ENCODE measurements at regions not wholly inside any gene's neighbourhood (a gene's known extent, or its start where the extent isn't known, plus 50 kb on each side); places are given as distances from the start of the nearest gene placed in this dataset.

- no peak overlapping the region for H3K27ac ChIP-seq
- no peaks in the 10 kb centered on the region for H3K27me3 ChIP-seq
- H3K9me3 ChIP-seq, result no peaks in the 10 kb centered on the region
- H3K4me1 ChIP-seq, result no peaks in the 10 kb centered on the region
- no peaks in the 10 kb centered on the region for H3K36me3 ChIP-seq
- H3K4me3 ChIP-seq, result no peak overlapping the region
- no peak for DNase-seq (ENCODE audit: low spot score in 2 of 2)
- no peak for TF ChIP-seq EP300 (IDR thresholded peaks at IDR 0.05)
- TF ChIP-seq, protein P1, sequence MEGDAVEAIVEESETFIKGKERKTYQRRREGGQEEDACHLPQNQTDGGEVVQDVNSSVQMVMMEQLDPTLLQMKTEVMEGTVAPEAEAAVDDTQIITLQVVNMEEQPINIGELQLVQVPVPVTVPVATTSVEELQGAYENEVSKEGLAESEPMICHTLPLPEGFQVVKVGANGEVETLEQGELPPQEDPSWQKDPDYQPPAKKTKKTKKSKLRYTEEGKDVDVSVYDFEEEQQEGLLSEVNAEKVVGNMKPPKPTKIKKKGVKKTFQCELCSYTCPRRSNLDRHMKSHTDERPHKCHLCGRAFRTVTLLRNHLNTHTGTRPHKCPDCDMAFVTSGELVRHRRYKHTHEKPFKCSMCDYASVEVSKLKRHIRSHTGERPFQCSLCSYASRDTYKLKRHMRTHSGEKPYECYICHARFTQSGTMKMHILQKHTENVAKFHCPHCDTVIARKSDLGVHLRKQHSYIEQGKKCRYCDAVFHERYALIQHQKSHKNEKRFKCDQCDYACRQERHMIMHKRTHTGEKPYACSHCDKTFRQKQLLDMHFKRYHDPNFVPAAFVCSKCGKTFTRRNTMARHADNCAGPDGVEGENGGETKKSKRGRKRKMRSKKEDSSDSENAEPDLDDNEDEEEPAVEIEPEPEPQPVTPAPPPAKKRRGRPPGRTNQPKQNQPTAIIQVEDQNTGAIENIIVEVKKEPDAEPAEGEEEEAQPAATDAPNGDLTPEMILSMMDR (IDR thresholded peaks at IDR 0.05), result no peak
- no peak for TF ChIP-seq POLR2AphosphoS5 (IDR thresholded peaks at IDR 0.05)
- no peak for TF ChIP-seq POLR2A (IDR thresholded peaks at IDR 0.05)
Observed at GRCh38 chr2:38489846-38490245, 112.8 kb upstream of the ATL2 start.

DNA sequence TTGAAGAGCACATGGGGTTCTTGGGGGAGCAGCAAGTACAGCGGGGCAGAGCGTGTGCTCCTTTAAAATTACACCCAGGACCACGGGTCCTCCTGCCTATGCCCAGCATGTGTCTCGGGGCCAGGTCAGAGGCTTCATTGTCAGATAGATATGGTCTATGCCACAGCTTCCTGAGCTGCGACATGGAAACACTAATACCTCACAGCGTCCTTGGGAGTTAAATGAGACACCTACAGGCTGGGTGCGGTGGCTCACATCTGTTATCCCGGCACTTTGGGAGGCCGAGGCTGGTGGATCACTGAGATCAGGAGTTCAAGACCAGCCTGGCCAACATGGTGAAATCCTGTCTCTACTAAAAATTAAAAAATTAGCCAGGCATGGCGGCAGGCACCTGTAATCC lies 110.8 kb upstream of the ATL2 start:
- H3K4me3 ChIP-seq, result no peak overlapping the region
- WGBS, result 88% methylated on average over 8 of the region's 10 CpGs
- no peaks in the 10 kb centered on the region for H3K36me3 ChIP-seq
- H3K27ac ChIP-seq, result no peak overlapping the region
- H3K9me3 ChIP-seq, result no peaks in the 10 kb centered on the region
- no peaks in the 10 kb centered on the region for H3K4me1 ChIP-seq
- no peak for DNase-seq (ENCODE audit: low spot score in 2 of 2)
- TF ChIP-seq, protein P1 (IDR thresholded peaks at IDR 0.05), result no peak
- TF ChIP-seq EP300 (IDR thresholded peaks at IDR 0.05) (no peak), POLR2A (IDR thresholded peaks at IDR 0.05) (no peak), POLR2AphosphoS5 (IDR thresholded peaks at IDR 0.05) (no peak)
- no peaks in the 10 kb centered on the region for H3K27me3 ChIP-seq

DNA sequence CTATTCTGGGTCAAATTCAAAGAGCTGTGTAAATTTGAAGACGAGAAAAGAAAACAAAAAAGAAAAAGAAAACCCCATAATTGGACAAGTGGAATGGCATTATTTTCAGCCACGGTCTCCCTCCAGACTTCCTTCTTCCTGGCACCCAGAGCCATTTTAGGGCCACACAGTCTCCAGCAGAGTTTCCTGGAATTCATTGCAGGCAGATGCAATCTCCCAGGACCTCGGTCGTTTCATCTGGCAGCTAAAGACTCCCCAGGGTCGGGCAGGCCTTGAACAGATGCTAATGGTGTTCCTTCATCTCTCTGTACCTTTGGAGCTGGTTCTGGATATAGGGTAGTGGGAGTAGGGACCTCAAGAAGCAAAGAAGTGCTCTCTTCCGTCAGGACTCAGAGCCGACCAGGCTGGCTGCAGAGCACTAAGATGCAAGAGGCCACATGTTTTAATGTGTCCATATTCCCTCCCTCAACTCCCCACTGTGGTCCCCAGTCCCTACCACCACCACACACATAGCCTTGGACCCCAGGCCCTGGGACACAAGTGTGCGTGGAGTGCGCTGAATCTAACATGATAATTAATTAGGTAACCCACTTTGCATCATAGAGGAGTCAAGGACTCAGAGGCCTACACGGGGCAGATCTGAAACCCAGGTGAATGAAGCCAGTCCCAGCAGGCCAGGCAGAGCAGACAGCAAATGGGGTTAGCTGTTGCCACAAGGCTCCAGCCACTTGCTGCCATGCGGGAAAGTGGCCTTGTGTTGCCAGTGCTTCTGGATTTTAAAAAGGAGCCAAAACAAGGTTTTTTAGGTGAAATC lies 109.3 kb upstream of the ATL2 start:
- DNase-seq (ENCODE audit: low spot score in 2 of 2), result no peak
- no peaks in the 10 kb centered on the region for H3K27me3 ChIP-seq
- TF ChIP-seq, protein P1 (IDR thresholded peaks at IDR 0.05), result no peak
- TF ChIP-seq POLR2AphosphoS5 (IDR thresholded peaks at IDR 0.05), result no peak
- TF ChIP-seq EP300 (IDR thresholded peaks at IDR 0.05), result no peak
- TF ChIP-seq POLR2A (IDR thresholded peaks at IDR 0.05), result no peak
- H3K4me3 ChIP-seq, result no peak overlapping the region
- no peaks in the 10 kb centered on the region for H3K36me3 ChIP-seq
- no peaks in the 10 kb centered on the region for H3K4me1 ChIP-seq
- no peak overlapping the region for H3K27ac ChIP-seq
- no peaks in the 10 kb centered on the region for H3K9me3 ChIP-seq
- 73% methylated on average over 11 of the region's 11 CpGs for WGBS

DNA sequence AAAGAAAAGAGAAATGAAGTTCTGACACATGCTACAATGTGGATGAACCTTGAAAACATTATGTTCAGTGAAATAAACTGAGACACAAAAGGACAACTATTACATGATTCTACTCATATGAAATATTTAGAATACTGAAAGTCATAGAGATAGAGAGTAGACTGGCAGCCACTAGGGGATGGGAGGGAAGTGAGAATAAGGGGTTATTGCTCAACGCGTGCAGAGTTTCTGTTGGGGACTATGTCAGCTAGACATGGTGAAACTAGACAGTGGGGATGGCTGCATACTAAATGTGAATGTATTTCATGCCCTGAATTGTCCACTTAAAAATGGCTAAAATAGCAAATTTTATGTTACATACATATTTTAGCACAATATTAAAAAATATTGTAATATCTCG lies 108.7 kb upstream of the ATL2 start:
- Histone ChIP-seq H3K27me3 (no peaks in the 10 kb centered on the region), H3K36me3 (no peaks in the 10 kb centered on the region), H3K27ac (no peak overlapping the region), H3K4me3 (no peak overlapping the region), H3K9me3 (peaks cover 1% of the 10 kb centered on the region), H3K4me1 (no peaks in the 10 kb centered on the region)
- 80% methylated on average over 3 of the region's 3 CpGs for WGBS
- no peak for DNase-seq (ENCODE audit: low spot score in 2 of 2)
- TF ChIP-seq POLR2AphosphoS5 (IDR thresholded peaks at IDR 0.05) (no peak), EP300 (IDR thresholded peaks at IDR 0.05) (no peak), POLR2A (IDR thresholded peaks at IDR 0.05) (no peak)
- TF ChIP-seq, protein P1 (IDR thresholded peaks at IDR 0.05), result no peak

GRCh38 chr2:38484957-38485356 lies 107.9 kb upstream of the ATL2 start:
- peaks cover 7% of the 10 kb centered on the region for H3K9me3 ChIP-seq
- no peak overlapping the region for H3K4me3 ChIP-seq
- no peak overlapping the region for H3K27ac ChIP-seq
- DNase-seq (ENCODE audit: low spot score in 2 of 2), result no peak
- H3K36me3 ChIP-seq, result no peaks in the 10 kb centered on the region
- no peaks in the 10 kb centered on the region for H3K4me1 ChIP-seq
- 80% methylated on average over 5 of the region's 5 CpGs for WGBS
- TF ChIP-seq, protein P1 (IDR thresholded peaks at IDR 0.05), result no peak
- TF ChIP-seq POLR2AphosphoS5 (IDR thresholded peaks at IDR 0.05) (no peak), POLR2A (IDR thresholded peaks at IDR 0.05) (no peak), EP300 (IDR thresholded peaks at IDR 0.05) (no peak)
- no peaks in the 10 kb centered on the region for H3K27me3 ChIP-seq

Measured in suprapubic skin (tissue), 4 donors.